ENCODE measurements at regions not wholly inside any gene's neighbourhood (a gene's known extent, or its start where the extent isn't known, plus 50 kb on each side); places are given as distances from the start of the nearest gene placed in this dataset.

- no peak for TF ChIP-seq POU2F2 (IDR thresholded peaks at IDR 0.05; ENCODE audit: low read depth, low read length)
- TF ChIP-seq PAX5 (IDR thresholded peaks at IDR 0.05; ENCODE audit: insufficient read depth, low read length, severe bottlenecking): no peak
- TF ChIP-seq POLR2A (IDR thresholded peaks at IDR 0.05; ENCODE audit: low read depth, low read length): no peak
- TF ChIP-seq SPI1 (IDR thresholded peaks at IDR 0.05; ENCODE audit: low read depth, low read length): no peak
- TF ChIP-seq TAF1 (IDR thresholded peaks at IDR 0.05; ENCODE audit: low read depth, low read length): no peak
- TF ChIP-seq POLR2AphosphoS5 (IDR thresholded peaks at IDR 0.05; ENCODE audit: low read depth, low read length): no peak
- FAIRE-seq (no peak), DNase-seq (ENCODE audit: insufficient read length, low spot score) (no peak)
These were observed 376.4 kb downstream of the CHSY3 start for GRCh38 chr5:130280528-130281217.

- TF ChIP-seq POLR2AphosphoS5 (IDR thresholded peaks at IDR 0.05; ENCODE audit: low read depth, low read length): no peak
- no peak for TF ChIP-seq POLR2A (IDR thresholded peaks at IDR 0.05; ENCODE audit: low read depth, low read length)
- no peak for TF ChIP-seq SPI1 (IDR thresholded peaks at IDR 0.05; ENCODE audit: low read depth, low read length)
- no peak for TF ChIP-seq TAF1 (IDR thresholded peaks at IDR 0.05; ENCODE audit: low read depth, low read length)
- no peak for TF ChIP-seq POU2F2 (IDR thresholded peaks at IDR 0.05; ENCODE audit: low read depth, low read length)
- TF ChIP-seq PAX5 (IDR thresholded peaks at IDR 0.05; ENCODE audit: insufficient read depth, low read length, severe bottlenecking): no peak
- no peak for FAIRE-seq
- DNase-seq (ENCODE audit: insufficient read length, low spot score): no peak
These were observed 375.1 kb downstream of the CHSY3 start for GRCh38 chr5:130279386-130279785.

GRCh38 chr5:130278136-130278535 is 373.9 kb downstream of the CHSY3 start:
- FAIRE-seq (no peak), DNase-seq (ENCODE audit: insufficient read length, low spot score) (no peak)
- TF ChIP-seq POU2F2 (IDR thresholded peaks at IDR 0.05; ENCODE audit: low read depth, low read length): no peak
- TF ChIP-seq POLR2A (IDR thresholded peaks at IDR 0.05; ENCODE audit: low read depth, low read length): no peak
- TF ChIP-seq SPI1 (IDR thresholded peaks at IDR 0.05; ENCODE audit: low read depth, low read length): no peak
- TF ChIP-seq TAF1 (IDR thresholded peaks at IDR 0.05; ENCODE audit: low read depth, low read length): no peak
- TF ChIP-seq PAX5 (IDR thresholded peaks at IDR 0.05; ENCODE audit: insufficient read depth, low read length, severe bottlenecking): no peak
- no peak for TF ChIP-seq POLR2AphosphoS5 (IDR thresholded peaks at IDR 0.05; ENCODE audit: low read depth, low read length)

- FAIRE-seq (no peak), DNase-seq (ENCODE audit: insufficient read length, low spot score) (no peak)
- TF ChIP-seq POLR2A (IDR thresholded peaks at IDR 0.05; ENCODE audit: low read depth, low read length) (no peak), SPI1 (IDR thresholded peaks at IDR 0.05; ENCODE audit: low read depth, low read length) (no peak), TAF1 (IDR thresholded peaks at IDR 0.05; ENCODE audit: low read depth, low read length) (no peak), PAX5 (IDR thresholded peaks at IDR 0.05; ENCODE audit: insufficient read depth, low read length, severe bottlenecking) (no peak)
These were observed 373.3 kb downstream of the CHSY3 start for GRCh38 chr5:130277522-130277921.

- FAIRE-seq (no peak), DNase-seq (ENCODE audit: insufficient read length, low spot score) (no peak)
- no peak for TF ChIP-seq POU2F2 (IDR thresholded peaks at IDR 0.05; ENCODE audit: low read depth, low read length)
- no peak for TF ChIP-seq SPI1 (IDR thresholded peaks at IDR 0.05; ENCODE audit: low read depth, low read length)
- TF ChIP-seq TAF1 (IDR thresholded peaks at IDR 0.05; ENCODE audit: low read depth, low read length): no peak
- no peak for TF ChIP-seq PAX5 (IDR thresholded peaks at IDR 0.05; ENCODE audit: insufficient read depth, low read length, severe bottlenecking)
- TF ChIP-seq POLR2A (IDR thresholded peaks at IDR 0.05; ENCODE audit: low read depth, low read length): no peak
- no peak for TF ChIP-seq POLR2AphosphoS5 (IDR thresholded peaks at IDR 0.05; ENCODE audit: low read depth, low read length)
These were observed 372.7 kb downstream of the CHSY3 start for GRCh38 chr5:130277002-130277401.

- DNase-seq (ENCODE audit: insufficient read length, low spot score) (no peak), FAIRE-seq (no peak)
- TF ChIP-seq SPI1 (IDR thresholded peaks at IDR 0.05; ENCODE audit: low read depth, low read length) (no peak), POU2F2 (IDR thresholded peaks at IDR 0.05; ENCODE audit: low read depth, low read length) (no peak), PAX5 (IDR thresholded peaks at IDR 0.05; ENCODE audit: insufficient read depth, low read length, severe bottlenecking) (no peak)
These were observed 368.6 kb downstream of the CHSY3 start for GRCh38 chr5:130272837-130273236.

- FAIRE-seq (no peak), DNase-seq (ENCODE audit: insufficient read length, low spot score) (no peak)
- no peak for TF ChIP-seq TAF1 (IDR thresholded peaks at IDR 0.05; ENCODE audit: low read depth, low read length)
- TF ChIP-seq POLR2AphosphoS5 (IDR thresholded peaks at IDR 0.05; ENCODE audit: low read depth, low read length): no peak
- no peak for TF ChIP-seq POLR2A (IDR thresholded peaks at IDR 0.05; ENCODE audit: low read depth, low read length)
- TF ChIP-seq POU2F2 (IDR thresholded peaks at IDR 0.05; ENCODE audit: low read depth, low read length): no peak
- no peak for TF ChIP-seq PAX5 (IDR thresholded peaks at IDR 0.05; ENCODE audit: insufficient read depth, low read length, severe bottlenecking)
These were observed 366.5 kb downstream of the CHSY3 start for GRCh38 chr5:130270786-130271185.

- TF ChIP-seq POLR2AphosphoS5 (IDR thresholded peaks at IDR 0.05; ENCODE audit: low read depth, low read length): no peak
- TF ChIP-seq POLR2A (IDR thresholded peaks at IDR 0.05; ENCODE audit: low read depth, low read length): no peak
- TF ChIP-seq POU2F2 (IDR thresholded peaks at IDR 0.05; ENCODE audit: low read depth, low read length): no peak
- no peak for TF ChIP-seq TAF1 (IDR thresholded peaks at IDR 0.05; ENCODE audit: low read depth, low read length)
- no peak for TF ChIP-seq SPI1 (IDR thresholded peaks at IDR 0.05; ENCODE audit: low read depth, low read length)
- no peak for TF ChIP-seq PAX5 (IDR thresholded peaks at IDR 0.05; ENCODE audit: insufficient read depth, low read length, severe bottlenecking)
- FAIRE-seq (no peak), DNase-seq (ENCODE audit: insufficient read length, low spot score) (no peak)
These were observed 364.2 kb downstream of the CHSY3 start for GRCh38 chr5:130268489-130268888.

- FAIRE-seq: no peak
- no peak for TF ChIP-seq POLR2A (IDR thresholded peaks at IDR 0.05; ENCODE audit: low read depth, low read length)
These were observed 363.7 kb downstream of the CHSY3 start for GRCh38 chr5:130267926-130268325.

GRCh38 chr5:130260481-130260880 is 356.2 kb downstream of the CHSY3 start:
- TF ChIP-seq POU2F2 (IDR thresholded peaks at IDR 0.05; ENCODE audit: low read depth, low read length) (no peak), SPI1 (IDR thresholded peaks at IDR 0.05; ENCODE audit: low read depth, low read length) (no peak), POLR2AphosphoS5 (IDR thresholded peaks at IDR 0.05; ENCODE audit: low read depth, low read length) (no peak), TAF1 (IDR thresholded peaks at IDR 0.05; ENCODE audit: low read depth, low read length) (no peak), PAX5 (IDR thresholded peaks at IDR 0.05; ENCODE audit: insufficient read depth, low read length, severe bottlenecking) (no peak)
- FAIRE-seq (no peak), DNase-seq (ENCODE audit: insufficient read length, low spot score) (no peak)

More at GRCh38 chr5:130267926-130268325, 363.7 kb downstream of the CHSY3 start:
- no peak for DNase-seq (ENCODE audit: insufficient read length, low spot score)
